Stimulated activated naive B cell treated with anti-CD40 and anti-IgM and Interleukin-4, amounts not matched to agents 10 μg/mL and 1 μg/mL and 100 μg/mL, for 72 hours (primary cell): ENCODE measurements at regions not wholly inside any gene's neighbourhood (a gene's known extent, or its start where the extent isn't known, plus 50 kb on each side); places are given as distances from the start of the nearest gene placed in this dataset.
"Not testable (repeated sequence)": the region's sequence is repeated elsewhere in the genome, so short reads cannot be mapped to it uniquely, and the experiment has no call there.

Experiments
- ATAC-seq, 2 donors: fragments of 150-1000 bp; cut with Tn5 transposase; replicated peaks; 2 replicates each; pipeline ENCODE4 v1.10.0; 2021; ENCODE audit warnings: moderate library complexity in 1 of 2
- DNase-seq: peaks from one replicate; pipeline ENCODE4 v3.0.0; 2021
- H3K27ac Mint-ChIP-seq: one replicate; pipeline ENCODE4 v1.8.0; 2022; ENCODE audit warnings: mild to moderate bottlenecking, mixed read lengths
- H3K27me3 Mint-ChIP-seq, 2 donors: one replicate each; pipeline ENCODE4 v1.8.0; 2022; ENCODE audit warnings: mixed read lengths in 2 of 2
- H3K36me3 Mint-ChIP-seq, 2 donors: one replicate each; pipeline ENCODE4 v1.8.0; 2022; ENCODE audit warnings: mixed read lengths in 2 of 2, mild to moderate bottlenecking in 1 of 2
- H3K4me1 Mint-ChIP-seq, 2 donors: one replicate each; pipeline ENCODE4 v1.8.0; 2022; ENCODE audit warnings: mixed read lengths in 2 of 2, mild to moderate bottlenecking in 1 of 2
- H3K4me3 Mint-ChIP-seq, 2 donors: one replicate each; pipeline ENCODE4 v1.8.0; 2022; ENCODE audit warnings: mild to moderate bottlenecking in 2 of 2, mixed read lengths in 2 of 2, moderate library complexity in 1 of 2
- H3K9me3 Mint-ChIP-seq, 2 donors: one replicate each; pipeline ENCODE4 v1.8.0; 2022; ENCODE audit warnings: mixed read lengths in 2 of 2, mild to moderate bottlenecking in 1 of 2

- Mint-ChIP-seq H3K27ac (peak overlapping the region; percentile 63), H3K4me1 (peaks cover 34 to 69% of the 10 kb centered on the region in 2 donors), H3K36me3 (peaks cover 14 to 25% of the 10 kb centered on the region in 2 donors)
- not testable (repeated sequence) for H3K27me3 Mint-ChIP-seq, H3K9me3 Mint-ChIP-seq, H3K4me3 Mint-ChIP-seq, ATAC-seq, DNase-seq
Measured at GRCh38 chr9:78704153-78704552, 407.2 kb downstream of the PSAT1 start.

GRCh38 chr9:78707080-78707479, 410.2 kb downstream of the PSAT1 start:
- DNase-seq (no peak), ATAC-seq (peak; percentile 77)
- Mint-ChIP-seq H3K36me3 (peaks cover 20 to 38% of the 10 kb centered on the region in 2 donors), H3K27me3 (peaks cover 0 to 2% of the 10 kb centered on the region in 2 donors), H3K9me3 (peaks cover 12 to 16% of the 10 kb centered on the region in 2 donors), H3K4me1 (peaks cover 34 to 67% of the 10 kb centered on the region in 2 donors), H3K27ac (peak overlapping the region; percentile 10), H3K4me3 (peak overlapping the region in 1 of 2 donors; percentile 7)

GRCh38 chr9:78707481-78707991, 410.6 kb downstream of the PSAT1 start:
- ATAC-seq (peak; percentile 97), DNase-seq (no peak)
- H3K27ac Mint-ChIP-seq: peak overlapping the region; percentile 10
- peaks cover 20 to 43% of the 10 kb centered on the region in 2 donors for H3K36me3 Mint-ChIP-seq
- peaks cover 36 to 67% of the 10 kb centered on the region in 2 donors for H3K4me1 Mint-ChIP-seq
- peaks cover 0 to 7% of the 10 kb centered on the region in 2 donors for H3K27me3 Mint-ChIP-seq
- peaks cover 12 to 16% of the 10 kb centered on the region in 2 donors for H3K9me3 Mint-ChIP-seq
- H3K4me3 Mint-ChIP-seq: peak overlapping the region; percentile 7 to 11

- Mint-ChIP-seq H3K27me3 (peaks cover 0 to 13% of the 10 kb centered on the region in 2 donors), H3K4me1 (peaks cover 34 to 73% of the 10 kb centered on the region in 2 donors), H3K27ac (peak overlapping the region; percentile 2), H3K4me3 (no peak overlapping the region), H3K9me3 (peaks cover 9 to 19% of the 10 kb centered on the region in 2 donors), H3K36me3 (peaks cover 10 to 38% of the 10 kb centered on the region in 2 donors)
- DNase-seq (no peak), ATAC-seq (no peak)
Measured at GRCh38 chr9:78712903-78713613, 416.1 kb downstream of the PSAT1 start.

- H3K36me3 Mint-ChIP-seq: peaks cover 13 to 42% of the 10 kb centered on the region in 2 donors
- peak overlapping the region; percentile 25 for H3K27ac Mint-ChIP-seq
- DNase-seq (no peak), ATAC-seq (peak; percentile 74 to 77)
- H3K9me3 Mint-ChIP-seq: peaks cover 10 to 23% of the 10 kb centered on the region in 2 donors
- no peak overlapping the region for H3K4me3 Mint-ChIP-seq
- H3K4me1 Mint-ChIP-seq: peaks cover 31 to 71% of the 10 kb centered on the region in 2 donors
- peaks cover 0 to 17% of the 10 kb centered on the region in 2 donors for H3K27me3 Mint-ChIP-seq
Measured at GRCh38 chr9:78713614-78714405, 416.9 kb downstream of the PSAT1 start.

- ATAC-seq (no peak), DNase-seq (no peak)
- H3K36me3 Mint-ChIP-seq: peaks cover 13 to 41% of the 10 kb centered on the region in 2 donors
- H3K27ac Mint-ChIP-seq: no peak overlapping the region
- peaks cover 0 to 17% of the 10 kb centered on the region in 2 donors for H3K27me3 Mint-ChIP-seq
- peaks cover 10 to 23% of the 10 kb centered on the region in 2 donors for H3K9me3 Mint-ChIP-seq
- H3K4me1 Mint-ChIP-seq: peaks cover 28 to 66% of the 10 kb centered on the region in 2 donors
- H3K4me3 Mint-ChIP-seq: no peak overlapping the region
Measured at GRCh38 chr9:78714576-78714975, 417.7 kb downstream of the PSAT1 start.

GRCh38 chr9:78719029-78719428, 422.1 kb downstream of the PSAT1 start:
- H3K4me3 Mint-ChIP-seq, DNase-seq, ATAC-seq, H3K27ac Mint-ChIP-seq: not testable (repeated sequence)
- H3K4me1 Mint-ChIP-seq: peaks cover 17 to 55% of the 10 kb centered on the region in 2 donors
- H3K36me3 Mint-ChIP-seq: peaks cover 13 to 26% of the 10 kb centered on the region in 2 donors
- H3K9me3 Mint-ChIP-seq: peaks cover 11 to 13% of the 10 kb centered on the region in 2 donors
- H3K27me3 Mint-ChIP-seq: peaks cover 0 to 11% of the 10 kb centered on the region in 2 donors

GRCh38 chr9:78724896-78725295, 428.0 kb downstream of the PSAT1 start:
- DNase-seq: no peak
- no peaks in the 10 kb centered on the region for H3K27me3 Mint-ChIP-seq
- peaks cover 36 to 69% of the 10 kb centered on the region in 2 donors for H3K4me1 Mint-ChIP-seq
- peak overlapping the region; percentile 35 to 47 for H3K4me3 Mint-ChIP-seq
- ATAC-seq: peak; percentile 56 to 60
- H3K36me3 Mint-ChIP-seq: peaks cover 38 to 56% of the 10 kb centered on the region in 2 donors
- peaks cover 20 to 25% of the 10 kb centered on the region in 2 donors for H3K9me3 Mint-ChIP-seq
- H3K27ac Mint-ChIP-seq: peak overlapping the region; percentile 97

GRCh38 chr9:78725503-78725902, 428.6 kb downstream of the PSAT1 start:
- no peak for DNase-seq
- peak overlapping the region; percentile 97 for H3K27ac Mint-ChIP-seq
- H3K9me3 Mint-ChIP-seq: peaks cover 23 to 27% of the 10 kb centered on the region in 2 donors
- H3K36me3 Mint-ChIP-seq: peaks cover 38 to 60% of the 10 kb centered on the region in 2 donors
- H3K27me3 Mint-ChIP-seq: no peaks in the 10 kb centered on the region
- peak; percentile 73 to 76 for ATAC-seq
- peaks cover 39 to 73% of the 10 kb centered on the region in 2 donors for H3K4me1 Mint-ChIP-seq
- peak overlapping the region; percentile 35 to 61 for H3K4me3 Mint-ChIP-seq

GRCh38 chr9:78745331-78745730, 448.4 kb downstream of the PSAT1 start:
- no peak for ATAC-seq
- H3K4me1 Mint-ChIP-seq: no peaks in the 10 kb centered on the region
- H3K27ac Mint-ChIP-seq: no peak overlapping the region
- peaks cover under 1 to 5% of the 10 kb centered on the region in 2 donors for H3K9me3 Mint-ChIP-seq
- H3K4me3 Mint-ChIP-seq: no peak overlapping the region
- peaks cover 0 to 5% of the 10 kb centered on the region in 2 donors for H3K36me3 Mint-ChIP-seq
- DNase-seq: no peak
- peaks cover 6 to 7% of the 10 kb centered on the region in 2 donors for H3K27me3 Mint-ChIP-seq

- peaks cover 5 to 7% of the 10 kb centered on the region in 2 donors for H3K9me3 Mint-ChIP-seq
- ATAC-seq: no peak
- H3K4me1 Mint-ChIP-seq: no peaks in the 10 kb centered on the region
- H3K27me3 Mint-ChIP-seq: peaks cover 6 to 7% of the 10 kb centered on the region in 2 donors
- H3K36me3 Mint-ChIP-seq: peaks cover 2 to 10% of the 10 kb centered on the region in 2 donors
- no peak overlapping the region for H3K4me3 Mint-ChIP-seq
- no peak overlapping the region for H3K27ac Mint-ChIP-seq
- DNase-seq: no peak
Measured at GRCh38 chr9:78746010-78746409, 449.1 kb downstream of the PSAT1 start.

- DNase-seq (no peak), ATAC-seq (no peak)
- H3K9me3 Mint-ChIP-seq: peaks cover 9 to 13% of the 10 kb centered on the region in 2 donors
- peak overlapping the region; percentile 20 for H3K27ac Mint-ChIP-seq
- H3K4me3 Mint-ChIP-seq: no peak overlapping the region
- peaks cover 26 to 50% of the 10 kb centered on the region in 2 donors for H3K4me1 Mint-ChIP-seq
- H3K36me3 Mint-ChIP-seq: peaks cover 18 to 33% of the 10 kb centered on the region in 2 donors
- H3K27me3 Mint-ChIP-seq: peaks cover 6 to 9% of the 10 kb centered on the region in 2 donors
Measured at GRCh38 chr9:78753039-78753438, 456.1 kb downstream of the PSAT1 start.

- Mint-ChIP-seq H3K4me3 (peak overlapping the region; percentile 61 to 72), H3K27me3 (peaks cover 0 to 5% of the 10 kb centered on the region in 2 donors), H3K9me3 (peaks cover 8 to 11% of the 10 kb centered on the region in 2 donors), H3K4me1 (peaks cover 33 to 61% of the 10 kb centered on the region in 2 donors), H3K27ac (peak overlapping the region; percentile 93), H3K36me3 (peaks cover 15 to 27% of the 10 kb centered on the region in 2 donors)
- DNase-seq: peak; percentile 58
- ATAC-seq: peak; percentile 97
Measured at GRCh38 chr9:78756813-78757510, 460.0 kb downstream of the PSAT1 start.
